ENCODE measurements at regions not wholly inside any gene's neighbourhood (a gene's known extent, or its start where the extent isn't known, plus 50 kb on each side); places are given as distances from the start of the nearest gene placed in this dataset.

DNA sequence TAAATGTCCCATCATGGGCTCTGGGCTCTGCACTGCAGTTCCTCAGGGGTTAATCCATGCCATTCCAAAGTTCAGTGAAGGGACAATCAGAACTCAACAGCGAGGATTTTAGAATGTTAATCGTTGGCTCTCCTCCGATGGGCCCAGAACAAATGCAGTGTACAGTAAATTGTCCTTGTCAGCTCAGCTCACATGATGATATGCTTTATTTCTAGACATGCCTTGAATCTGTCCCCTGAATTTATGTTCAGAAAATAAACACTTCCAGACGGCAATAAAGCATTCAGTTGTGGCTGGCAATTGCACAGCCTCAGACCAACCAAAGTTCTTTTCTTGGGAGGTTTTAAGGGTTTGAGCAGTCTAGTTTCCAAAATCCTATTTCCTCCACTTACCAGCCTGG lies 981.2 kb downstream of the BCL11A start:
- TF ChIP-seq, protein P1, sequence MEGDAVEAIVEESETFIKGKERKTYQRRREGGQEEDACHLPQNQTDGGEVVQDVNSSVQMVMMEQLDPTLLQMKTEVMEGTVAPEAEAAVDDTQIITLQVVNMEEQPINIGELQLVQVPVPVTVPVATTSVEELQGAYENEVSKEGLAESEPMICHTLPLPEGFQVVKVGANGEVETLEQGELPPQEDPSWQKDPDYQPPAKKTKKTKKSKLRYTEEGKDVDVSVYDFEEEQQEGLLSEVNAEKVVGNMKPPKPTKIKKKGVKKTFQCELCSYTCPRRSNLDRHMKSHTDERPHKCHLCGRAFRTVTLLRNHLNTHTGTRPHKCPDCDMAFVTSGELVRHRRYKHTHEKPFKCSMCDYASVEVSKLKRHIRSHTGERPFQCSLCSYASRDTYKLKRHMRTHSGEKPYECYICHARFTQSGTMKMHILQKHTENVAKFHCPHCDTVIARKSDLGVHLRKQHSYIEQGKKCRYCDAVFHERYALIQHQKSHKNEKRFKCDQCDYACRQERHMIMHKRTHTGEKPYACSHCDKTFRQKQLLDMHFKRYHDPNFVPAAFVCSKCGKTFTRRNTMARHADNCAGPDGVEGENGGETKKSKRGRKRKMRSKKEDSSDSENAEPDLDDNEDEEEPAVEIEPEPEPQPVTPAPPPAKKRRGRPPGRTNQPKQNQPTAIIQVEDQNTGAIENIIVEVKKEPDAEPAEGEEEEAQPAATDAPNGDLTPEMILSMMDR (IDR thresholded peaks at IDR 0.05), result no peak
- Histone ChIP-seq H3K27me3 (ENCODE audit: insufficient read depth in 3 of 3, low read length in 2 of 3) (no peaks in the 10 kb centered on the region), H3K27ac (no peak overlapping the region), H3K4me1 (no peaks in the 10 kb centered on the region), H3K4me3 (no peak overlapping the region), H3K9me3 (no peaks in the 10 kb centered on the region), H3K36me3 (ENCODE audit: insufficient read depth in 1 of 2, low read depth in 1 of 2) (no peaks in the 10 kb centered on the region)
- WGBS, 3 donors, result 24 to 32% (median 24%) methylated on average over 4 of the region's 4 CpGs
- intact Hi-C loops (cut with DNase I), result no loop called here
- ATAC-seq, result no peak
- DNase-seq, result no peak

DNA sequence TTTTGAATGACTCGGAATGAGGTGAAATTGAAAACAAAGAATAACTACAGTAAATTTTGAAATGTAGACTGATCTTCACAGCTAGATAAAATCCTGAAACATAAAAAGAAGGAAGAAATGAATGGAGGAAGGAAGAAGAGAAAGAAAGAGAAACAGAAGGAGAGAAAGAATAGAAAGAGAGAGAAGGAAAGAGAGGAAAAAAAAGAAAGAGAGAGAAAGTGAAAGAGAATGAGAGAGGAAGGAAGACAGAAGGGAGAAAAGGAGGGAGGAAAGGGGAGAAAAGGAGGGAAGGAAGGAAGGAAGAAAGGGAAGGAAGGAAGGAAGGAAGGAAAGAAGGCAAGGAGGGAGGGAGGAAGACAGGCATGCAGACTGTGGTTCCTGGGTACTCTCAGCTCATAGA lies 982.6 kb downstream of the BCL11A start:
- H3K27me3 ChIP-seq (ENCODE audit: insufficient read depth in 3 of 3, low read length in 2 of 3), result no peaks in the 10 kb centered on the region
- ATAC-seq, result no peak
- no peaks in the 10 kb centered on the region for H3K4me1 ChIP-seq
- H3K4me3 ChIP-seq, result no peak overlapping the region
- TF ChIP-seq, protein P1 (IDR thresholded peaks at IDR 0.05), result no peak
- 70 to 98% (median 79%) methylated on average over 1 of the region's 1 CpG for WGBS, 3 donors
- no peak for DNase-seq
- no peak overlapping the region for H3K27ac ChIP-seq
- H3K9me3 ChIP-seq, result no peaks in the 10 kb centered on the region
- no peaks in the 10 kb centered on the region for H3K36me3 ChIP-seq (ENCODE audit: insufficient read depth in 1 of 2, low read depth in 1 of 2)
- intact Hi-C loops (cut with DNase I), result no loop called here

DNA sequence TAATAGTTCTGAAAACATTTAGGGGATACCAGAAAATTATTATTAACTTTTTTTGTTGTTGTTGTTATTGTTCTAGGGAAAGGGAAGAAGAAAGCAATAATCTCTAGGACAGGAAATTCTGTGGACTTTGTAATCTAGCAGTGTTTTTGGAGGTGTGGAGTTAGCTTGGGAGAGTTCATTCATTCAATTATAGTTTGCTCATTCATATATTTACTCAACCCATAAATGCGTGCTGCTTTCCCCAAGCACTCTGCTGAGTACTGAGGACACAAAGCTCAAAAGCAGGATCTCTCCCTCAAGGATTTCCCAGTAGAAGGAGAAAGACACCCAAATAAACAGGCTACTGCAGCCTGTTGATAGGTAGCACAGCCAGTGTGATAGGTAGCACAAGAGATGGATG lies 984.3 kb downstream of the BCL11A start:
- TF ChIP-seq, protein P1 (IDR thresholded peaks at IDR 0.05), result no peak
- no peak for ATAC-seq
- 64 to 89% (median 85%) methylated on average over 1 of the region's 1 CpG for WGBS, 3 donors
- Histone ChIP-seq H3K4me3 (no peak overlapping the region), H3K36me3 (ENCODE audit: insufficient read depth in 1 of 2, low read depth in 1 of 2) (no peaks in the 10 kb centered on the region), H3K27ac (no peak overlapping the region), H3K4me1 (no peaks in the 10 kb centered on the region), H3K9me3 (no peaks in the 10 kb centered on the region), H3K27me3 (ENCODE audit: insufficient read depth in 3 of 3, low read length in 2 of 3) (no peaks in the 10 kb centered on the region)
- intact Hi-C loops (cut with DNase I), result no loop called here
- DNase-seq, result no peak

DNA sequence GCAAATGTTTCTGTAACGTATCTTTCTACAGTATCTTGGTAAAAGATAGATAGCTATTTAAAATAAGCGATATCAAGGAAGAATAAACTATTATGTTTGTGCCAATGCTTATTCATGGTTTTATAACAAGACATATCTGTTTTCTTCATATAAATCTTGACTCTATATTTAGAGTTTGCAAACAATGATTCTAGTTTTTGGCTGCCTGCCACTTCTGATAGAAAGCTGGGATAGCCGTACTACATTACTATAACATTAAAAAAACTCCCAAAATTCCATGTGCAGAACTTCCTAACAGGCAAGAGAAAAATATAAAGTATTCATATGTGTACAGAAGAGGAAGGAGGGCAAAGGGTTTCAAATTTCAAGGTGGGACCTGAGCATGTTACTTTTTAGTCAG lies 985.0 kb downstream of the BCL11A start:
- H3K4me3 ChIP-seq, result no peak overlapping the region
- H3K27me3 ChIP-seq (ENCODE audit: insufficient read depth in 3 of 3, low read length in 2 of 3), result no peaks in the 10 kb centered on the region
- DNase-seq, result no peak
- intact Hi-C loops (cut with DNase I), result no loop called here
- H3K36me3 ChIP-seq (ENCODE audit: insufficient read depth in 1 of 2, low read depth in 1 of 2), result no peaks in the 10 kb centered on the region
- TF ChIP-seq, protein P1 (IDR thresholded peaks at IDR 0.05), result no peak
- WGBS, 3 donors, result 45 to 59% (median 49%) methylated on average over 3 of the region's 3 CpGs
- ATAC-seq, result no peak
- no peaks in the 10 kb centered on the region for H3K9me3 ChIP-seq
- H3K4me1 ChIP-seq, result no peaks in the 10 kb centered on the region
- H3K27ac ChIP-seq, result no peak overlapping the region

DNA sequence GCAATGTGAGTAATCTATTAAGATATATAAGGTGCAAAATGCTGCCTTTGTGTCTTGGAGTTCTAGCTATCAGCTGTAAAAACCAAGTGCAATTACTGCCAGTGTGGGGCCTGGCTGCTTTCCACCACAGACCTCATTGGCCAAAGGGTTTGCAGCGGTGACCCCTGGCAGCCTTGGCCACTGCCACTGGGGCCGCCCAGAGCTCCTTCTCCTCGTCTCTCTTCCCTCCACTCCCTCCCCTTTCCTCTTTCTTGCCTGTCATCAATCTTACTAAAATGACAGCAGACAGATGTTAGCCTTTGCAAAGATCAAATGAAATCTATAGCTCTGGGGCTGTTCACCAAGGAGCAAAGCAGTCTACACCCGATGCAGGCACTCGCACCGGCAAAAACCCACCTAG lies 986.3 kb downstream of the BCL11A start:
- Histone ChIP-seq H3K9me3 (no peaks in the 10 kb centered on the region), H3K4me1 (no peaks in the 10 kb centered on the region), H3K36me3 (ENCODE audit: insufficient read depth in 1 of 2, low read depth in 1 of 2) (no peaks in the 10 kb centered on the region), H3K4me3 (no peak overlapping the region), H3K27me3 (ENCODE audit: insufficient read depth in 3 of 3, low read length in 2 of 3) (no peaks in the 10 kb centered on the region), H3K27ac (no peak overlapping the region)
- 28 to 33% (median 31%) methylated on average over 6 of the region's 6 CpGs for whole genome bisulfite sequencing, 3 donors
- intact Hi-C loops (cut with DNase I), result no loop called here
- DNase-seq (no peak), ATAC-seq (peak in 1 of 4 donors; percentile 28)
- TF ChIP-seq, protein P1 (IDR thresholded peaks at IDR 0.05), result no peak
